CD1c-positive myeloid dendritic cell (primary cell): ENCODE measurements at regions not wholly inside any gene's neighbourhood (a gene's known extent, or its start where the extent isn't known, plus 50 kb on each side); places are given as distances from the start of the nearest gene placed in this dataset.

Experiments used
- DNase-seq: peaks from one replicate; pipeline ENCODE4 v3.0.0-alpha.2; 2016; ENCODE audit errors: extremely low spot score

DNA sequence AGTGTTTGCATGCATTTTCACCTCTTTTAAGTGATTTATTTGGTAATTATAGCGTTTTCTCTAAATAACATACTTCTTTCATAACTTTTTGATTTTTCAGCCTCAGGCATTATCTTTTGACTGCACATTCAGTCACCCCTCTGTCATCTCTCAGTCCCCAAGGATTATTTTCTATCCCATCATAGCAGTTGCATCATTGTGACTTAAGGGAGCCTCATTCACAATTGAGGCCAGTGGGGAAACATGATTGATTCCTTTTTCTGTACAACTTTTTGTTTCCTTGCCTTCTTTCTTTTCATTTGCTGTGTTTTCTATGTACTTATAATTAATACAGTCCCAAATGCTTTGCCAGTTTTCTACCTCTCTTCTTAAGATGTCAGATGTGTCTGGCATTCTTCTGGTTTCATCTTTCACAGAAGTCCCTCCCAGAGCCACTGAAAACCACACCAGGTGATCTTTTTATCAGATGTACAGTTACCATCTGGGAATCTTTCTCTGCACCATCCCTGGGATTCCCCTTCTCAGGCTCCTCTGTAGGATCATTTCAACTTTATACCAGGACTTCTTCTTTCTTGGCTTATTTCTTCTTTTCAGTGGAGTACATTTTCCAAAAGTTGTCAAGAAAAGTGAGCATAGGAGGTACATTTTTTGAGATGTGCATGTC is 151.4 kb downstream of the RAP2B start:
- DNase-seq = peak; percentile 20

DNA sequence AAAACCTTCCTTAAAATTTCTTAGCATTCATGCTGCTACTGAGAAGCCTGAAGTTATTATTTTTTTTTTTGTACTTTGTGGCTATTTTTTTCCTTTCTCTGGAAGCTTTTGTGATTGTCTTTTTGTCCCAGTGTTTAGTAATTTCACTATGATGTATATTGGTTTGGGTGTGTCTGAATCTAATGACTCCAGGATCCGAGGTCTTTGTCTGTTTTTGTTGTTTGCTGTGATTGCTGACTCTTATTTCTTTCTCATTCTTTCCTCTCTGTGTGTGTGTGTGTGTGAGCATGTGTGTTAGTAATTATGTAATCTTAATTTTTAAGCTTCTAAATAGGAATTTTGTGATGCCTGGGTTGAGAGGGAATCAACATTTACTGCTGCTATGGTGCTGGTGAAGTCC is 152.0 kb downstream of the RAP2B start:
- no peak for DNase-seq

DNA sequence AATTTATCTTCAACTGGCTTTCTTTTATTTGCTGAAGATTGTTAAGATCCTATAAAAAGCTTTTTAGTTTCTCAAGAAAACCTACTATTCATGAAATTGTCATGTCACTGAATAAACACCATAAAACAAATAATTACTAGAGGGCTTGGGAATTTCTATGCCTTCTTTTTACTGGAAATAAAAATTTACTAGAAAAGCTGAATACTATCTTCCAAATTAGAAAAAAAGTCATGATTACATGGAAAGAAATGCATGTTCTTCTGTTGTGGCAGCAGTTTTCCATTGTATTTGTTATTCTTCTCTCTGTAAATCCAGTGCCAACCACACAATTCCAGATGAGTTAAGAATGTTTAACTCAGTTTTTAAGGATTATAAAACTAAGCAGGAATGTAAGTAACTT is 153.8 kb downstream of the RAP2B start:
- DNase-seq = no peak

DNA sequence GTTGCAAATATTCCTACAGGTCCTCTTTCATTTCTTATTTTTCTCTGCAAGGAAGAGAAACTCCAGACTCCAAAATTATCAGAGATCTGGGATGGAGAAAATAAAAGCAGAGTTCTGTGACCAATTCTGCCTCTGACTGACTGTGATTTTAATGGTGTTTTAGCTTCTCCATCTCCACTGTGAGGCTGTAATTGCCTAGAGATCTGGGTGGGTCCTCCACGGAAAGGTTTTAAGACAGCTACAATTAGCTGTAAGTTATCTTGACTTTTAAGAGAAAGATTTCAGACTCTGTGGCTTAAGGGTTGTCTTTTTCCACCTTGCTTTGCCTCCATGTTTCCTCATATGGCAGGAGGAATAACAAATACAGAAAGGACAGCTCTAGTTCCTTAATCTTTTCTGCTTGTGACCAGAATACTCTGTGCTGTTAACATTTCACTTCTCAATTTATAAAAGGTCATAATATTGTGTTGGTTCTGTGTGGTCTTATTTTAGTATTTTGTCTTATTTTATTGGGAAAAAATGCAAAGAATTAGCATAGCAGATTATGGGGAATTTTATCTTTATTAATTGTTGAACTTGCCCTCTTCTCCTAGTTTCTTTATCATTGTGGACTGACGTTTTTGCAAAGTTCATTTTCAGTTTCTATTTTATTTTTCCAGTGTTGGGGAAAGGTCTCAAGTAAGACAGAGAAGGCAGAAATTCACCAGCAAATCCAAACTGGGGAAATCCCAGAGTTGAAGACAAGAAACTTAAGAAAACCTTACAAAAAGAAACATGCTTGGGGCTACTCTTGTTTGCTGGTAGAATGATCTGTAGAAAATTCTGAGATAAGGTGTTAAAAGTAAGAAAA is 157.9 kb downstream of the RAP2B start:
- DNase-seq = peak; percentile 17

DNA sequence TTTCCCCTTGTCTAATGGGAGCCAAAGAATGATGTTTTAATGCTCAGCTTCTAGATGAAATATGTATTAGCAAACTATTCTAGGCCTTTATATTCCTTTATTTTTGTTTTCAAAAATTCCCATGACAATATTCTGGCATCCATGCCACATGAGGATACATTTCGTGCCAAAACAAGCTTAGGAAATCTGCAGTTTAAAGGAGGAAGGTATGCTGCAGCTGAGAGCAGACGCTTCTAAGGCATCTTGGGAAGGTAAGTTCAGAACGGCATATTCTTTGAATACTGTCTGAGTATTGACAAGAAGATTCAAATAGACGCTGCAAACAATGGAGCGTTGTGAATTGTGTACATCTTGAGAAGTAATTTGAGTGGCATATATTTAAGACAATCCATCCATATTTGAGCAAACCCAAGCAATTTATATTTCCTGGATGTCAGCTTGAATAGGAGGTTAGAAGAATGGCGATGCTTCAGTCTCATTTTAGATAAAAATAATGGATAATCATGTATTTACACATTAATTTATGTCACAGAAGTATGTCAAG is 158.6 kb downstream of the RAP2B start:
- DNase-seq = no peak

DNA sequence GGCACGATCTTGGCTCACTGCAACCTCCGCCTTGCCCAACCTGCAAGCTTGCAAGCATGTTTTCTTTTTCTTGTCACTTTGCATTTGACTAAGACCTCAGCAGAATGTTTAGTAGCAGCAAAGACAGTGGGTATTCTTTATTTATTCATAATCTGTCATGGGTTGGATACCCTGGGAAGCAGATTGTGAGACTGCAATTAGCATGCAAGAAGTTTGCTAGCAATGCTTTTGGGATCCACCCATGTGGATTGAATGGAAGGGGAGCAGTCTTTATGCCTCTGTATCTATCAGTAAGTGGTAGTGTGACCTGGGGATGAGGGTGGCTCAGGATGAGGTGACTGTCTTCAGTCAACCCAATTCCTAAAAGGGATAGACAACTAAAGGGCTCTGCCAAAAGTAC is 166.7 kb downstream of the RAP2B start:
- no peak for DNase-seq

DNA sequence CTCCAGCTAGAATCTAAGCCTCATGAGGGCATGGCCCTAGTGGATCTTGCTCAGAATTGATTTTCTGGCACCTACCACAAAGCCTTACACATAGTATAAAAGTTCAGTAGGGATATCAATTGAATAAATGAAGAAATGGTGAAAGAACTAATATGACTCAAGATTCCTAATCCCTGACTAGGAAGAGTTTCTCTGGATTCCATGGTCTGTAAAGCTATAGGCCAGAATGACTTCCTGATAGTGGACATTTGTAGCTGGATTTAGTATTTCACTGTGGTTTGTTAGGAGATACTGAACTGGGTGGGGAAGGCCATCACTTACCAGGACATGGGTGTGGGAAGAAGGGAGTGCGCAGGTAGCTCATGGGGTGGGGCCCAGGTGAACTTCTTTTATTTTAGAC is 168.9 kb downstream of the RAP2B start:
- DNase-seq = no peak

DNA sequence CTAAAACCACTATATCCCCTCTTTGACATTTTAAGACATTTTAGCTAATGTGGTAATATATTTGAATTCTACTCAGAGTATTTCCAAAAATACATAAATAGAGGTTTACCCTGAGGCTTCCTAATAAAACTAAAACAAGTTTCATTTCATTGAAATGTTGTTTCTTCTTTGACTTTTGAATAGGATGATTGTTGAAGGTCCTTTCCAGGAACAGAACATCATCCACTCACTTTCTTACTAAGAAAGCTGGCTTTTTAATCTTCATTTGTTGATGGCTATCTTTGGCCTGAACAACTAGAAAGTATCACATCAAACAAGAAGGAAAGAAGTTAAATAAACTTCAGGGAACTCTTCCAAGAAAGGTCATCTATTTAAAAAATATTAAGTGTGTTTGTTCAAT is 169.7 kb downstream of the RAP2B start:
- no peak for DNase-seq

DNA sequence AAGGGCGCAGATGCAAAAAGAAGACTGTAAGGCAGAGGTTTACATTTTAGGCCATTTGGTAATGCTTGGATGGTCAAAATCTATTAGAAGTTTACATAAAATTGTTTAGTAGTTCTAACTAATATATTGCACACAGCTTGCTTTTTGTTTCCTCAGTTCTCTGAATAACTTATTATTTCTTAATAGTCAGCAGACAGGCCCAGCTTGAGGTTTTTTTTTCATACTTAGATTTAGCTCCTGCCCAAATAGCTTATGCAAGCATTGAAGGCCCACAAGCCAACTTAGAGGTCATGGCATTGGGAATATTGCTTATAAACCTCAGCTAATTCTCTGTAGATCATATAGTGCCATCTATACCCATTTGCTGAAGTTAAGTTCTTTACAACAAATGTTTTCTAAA is 172.5 kb downstream of the RAP2B start:
- no peak for DNase-seq

DNA sequence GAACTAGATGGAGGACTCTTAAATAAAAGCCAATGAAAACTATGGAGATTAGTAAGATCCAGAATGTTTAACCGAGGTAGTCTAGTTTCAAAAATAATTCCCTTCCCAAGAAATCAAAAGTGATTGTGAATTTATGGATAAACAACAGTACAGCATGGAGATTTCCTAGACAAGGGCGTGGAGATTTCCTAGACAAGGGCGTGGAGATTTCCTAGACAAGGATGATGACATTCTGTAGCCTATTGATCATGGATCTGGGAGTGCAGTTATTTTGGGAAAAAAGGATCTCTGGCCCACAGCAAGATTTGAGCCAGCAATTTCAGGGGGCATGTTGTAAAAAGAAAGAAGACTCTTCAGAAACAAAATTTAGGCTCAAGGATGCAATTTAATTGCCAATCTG is 175.3 kb downstream of the RAP2B start:
- no peak for DNase-seq

DNA sequence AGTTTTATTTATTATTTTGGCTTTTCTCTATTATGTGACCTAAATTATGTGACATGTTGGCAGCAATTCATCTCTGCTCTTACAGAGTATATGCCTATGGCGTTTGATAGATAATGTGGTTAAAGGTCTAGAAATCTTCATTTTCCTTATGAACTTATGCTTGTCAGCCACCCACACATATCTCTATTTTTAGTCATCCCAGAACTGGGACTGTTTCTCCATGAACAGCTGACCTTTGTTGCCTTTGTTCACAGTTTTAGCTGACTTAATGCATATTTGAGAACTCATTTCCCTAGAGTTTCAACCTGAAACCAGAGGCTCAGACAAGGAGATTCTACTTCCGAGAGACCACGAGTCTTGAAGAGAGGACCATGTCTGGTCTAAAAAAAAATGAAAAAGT is 176.5 kb downstream of the RAP2B start:
- DNase-seq = peak; percentile 15

DNA sequence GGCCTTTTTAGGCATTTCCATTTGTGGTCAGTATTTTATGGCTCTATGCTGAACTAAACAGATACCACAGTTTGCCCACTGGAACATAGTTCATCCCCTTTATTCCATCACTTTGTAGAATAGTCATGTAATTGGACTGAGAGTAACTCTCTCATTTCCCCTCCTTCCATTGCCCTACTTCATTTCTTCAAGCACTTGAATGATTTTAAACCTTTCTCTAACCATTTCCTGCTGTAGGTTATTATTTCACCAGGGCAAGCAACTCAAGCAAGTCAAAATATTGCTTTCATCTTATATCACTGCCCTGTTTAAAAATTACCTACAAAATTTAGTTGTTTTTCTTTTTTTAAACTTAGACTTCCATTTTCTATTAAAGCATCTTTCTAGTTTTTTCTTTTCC is 177.0 kb downstream of the RAP2B start:
- no peak for DNase-seq

DNA sequence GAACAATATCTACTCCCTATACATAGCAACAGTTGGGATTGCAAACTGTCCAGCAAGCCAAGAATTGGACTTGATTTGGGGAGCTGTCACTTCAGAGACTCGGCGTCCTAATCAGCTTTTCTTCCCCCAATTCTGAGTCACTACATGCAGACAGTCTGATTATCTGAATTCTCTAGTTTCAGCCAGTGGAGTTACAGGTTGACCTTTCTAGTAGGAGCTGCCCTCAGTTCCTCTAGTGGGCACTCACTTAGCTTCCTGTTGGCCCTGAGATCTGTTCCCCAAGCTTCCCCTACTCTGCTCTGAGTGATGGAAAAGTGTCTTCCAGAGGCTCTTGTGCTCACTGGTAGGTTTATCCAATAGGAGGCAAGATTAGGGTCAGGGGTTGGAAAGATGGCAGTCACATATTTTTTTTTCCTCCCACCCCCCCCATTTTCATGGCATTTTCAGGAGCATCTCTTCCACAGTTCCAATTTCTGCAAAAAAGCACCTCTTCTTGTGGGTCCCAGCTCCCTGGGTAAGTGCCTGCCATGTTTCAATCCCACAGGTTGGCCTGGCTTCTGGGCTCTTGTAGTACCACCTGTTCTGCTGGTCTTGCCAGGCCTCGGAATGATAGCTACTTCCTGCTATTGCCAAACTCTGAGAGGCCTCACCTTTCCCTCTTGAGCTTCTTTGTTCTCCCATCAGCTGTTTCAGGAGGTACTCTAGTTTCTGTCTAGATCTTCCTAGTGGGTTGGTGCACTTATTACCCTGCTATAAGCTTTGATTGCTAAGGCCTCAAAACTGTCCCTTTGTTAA is 182.2 kb downstream of the RAP2B start:
- DNase-seq = no peak

DNA sequence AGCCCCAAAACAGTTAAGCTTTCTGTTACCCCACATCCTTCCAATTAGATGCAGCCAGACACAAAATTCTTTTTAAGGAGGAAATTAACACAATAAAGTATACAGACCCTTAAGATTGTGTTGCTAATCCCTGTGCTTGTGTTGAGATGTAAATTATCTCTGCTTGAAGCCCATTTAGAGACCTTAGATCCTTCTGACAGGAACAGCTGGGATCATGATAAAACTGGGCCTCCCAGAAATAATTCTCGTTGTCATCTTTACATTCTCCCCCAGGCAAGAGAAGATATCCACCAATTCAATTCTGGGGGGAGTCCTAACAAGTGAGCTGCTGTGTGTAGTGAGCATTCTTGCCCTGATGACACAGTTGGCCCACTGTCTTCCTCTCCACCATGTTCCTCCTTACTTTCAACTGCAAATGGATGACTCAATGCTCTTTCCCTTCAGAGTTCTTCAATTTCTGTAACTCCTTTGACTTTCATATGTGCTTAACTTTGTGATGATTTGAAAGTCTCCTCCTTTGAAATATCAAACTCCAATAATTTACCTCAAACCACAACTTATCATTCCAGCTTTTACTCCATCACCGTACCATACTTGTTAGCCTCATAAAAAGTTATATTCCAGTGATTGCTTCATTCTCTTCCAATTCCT is 186.6 kb downstream of the RAP2B start:
- no peak for DNase-seq

DNA sequence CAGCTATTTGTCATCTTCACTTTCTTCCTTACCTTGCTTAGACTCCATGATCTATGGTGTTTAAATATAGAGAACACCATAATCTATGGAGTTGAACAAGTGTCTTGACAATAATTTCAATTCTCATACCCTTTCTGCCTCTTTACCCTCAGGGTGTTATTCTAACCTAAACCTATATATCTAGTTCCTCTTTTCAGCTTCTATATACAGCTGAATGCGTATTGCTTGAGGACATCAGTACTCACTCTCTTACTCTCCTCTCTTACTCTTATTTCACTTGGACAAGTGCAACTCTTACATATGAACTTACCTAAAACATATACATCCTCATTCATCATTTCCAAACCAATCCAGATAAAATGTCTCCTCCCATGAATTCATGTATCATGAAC is 187.1 kb downstream of the RAP2B start:
- no peak for DNase-seq

DNA sequence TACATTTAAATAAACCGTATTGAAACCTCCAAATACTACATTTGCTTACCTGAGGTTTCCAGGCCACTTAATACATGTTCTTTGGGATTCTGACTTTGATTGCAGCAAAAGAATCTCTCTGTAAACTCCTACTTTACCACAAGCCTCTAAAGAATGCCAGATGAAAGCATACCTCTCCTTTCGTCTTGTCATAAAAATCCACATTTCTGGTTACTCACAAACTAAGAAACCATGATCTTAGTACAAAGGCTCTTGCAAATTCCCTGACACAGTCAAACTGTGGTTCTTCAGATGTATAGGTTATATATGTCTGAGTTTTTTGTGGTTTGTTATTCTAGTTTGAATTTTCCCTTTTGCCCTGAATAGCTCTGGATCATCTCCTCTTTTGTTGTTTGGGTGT is 188.4 kb downstream of the RAP2B start:
- DNase-seq = no peak

DNA sequence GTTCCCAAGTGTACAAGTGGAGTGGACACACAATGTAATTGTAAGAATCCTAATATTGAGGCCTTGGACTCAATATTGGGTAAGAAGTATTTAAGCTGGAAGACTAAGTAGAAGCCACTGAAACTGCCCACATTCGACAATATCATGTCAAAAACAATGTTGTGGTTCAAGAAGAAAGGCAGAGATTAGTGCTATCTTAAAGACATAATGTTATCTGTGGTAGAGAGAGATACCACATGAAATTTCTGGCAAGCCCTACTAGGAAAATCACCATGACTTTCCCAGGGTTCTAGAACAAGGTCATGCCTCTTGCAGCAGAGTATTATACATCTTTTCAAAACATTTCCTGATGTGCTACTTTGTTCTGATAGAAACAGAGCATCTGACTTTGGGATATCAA is 192.6 kb downstream of the RAP2B start:
- no peak for DNase-seq

DNA sequence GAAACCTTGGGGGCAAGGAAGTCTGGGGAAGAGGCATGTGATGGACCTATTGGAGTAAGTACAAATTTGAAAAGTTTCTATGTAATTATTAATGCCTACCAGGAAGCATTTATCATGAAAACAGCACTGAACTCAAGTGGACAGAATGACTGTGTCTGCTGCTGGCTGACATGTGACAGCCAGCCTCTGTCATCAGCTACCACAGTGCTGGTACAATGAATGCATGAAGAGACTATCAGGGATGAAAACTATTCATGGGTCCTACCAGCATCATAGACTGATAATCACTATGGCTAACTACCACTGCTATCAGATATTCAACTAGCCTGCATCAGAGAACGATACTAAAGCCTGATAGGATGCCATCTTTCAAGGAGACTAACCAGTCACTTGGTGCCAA is 193.5 kb downstream of the RAP2B start:
- DNase-seq = no peak

DNA sequence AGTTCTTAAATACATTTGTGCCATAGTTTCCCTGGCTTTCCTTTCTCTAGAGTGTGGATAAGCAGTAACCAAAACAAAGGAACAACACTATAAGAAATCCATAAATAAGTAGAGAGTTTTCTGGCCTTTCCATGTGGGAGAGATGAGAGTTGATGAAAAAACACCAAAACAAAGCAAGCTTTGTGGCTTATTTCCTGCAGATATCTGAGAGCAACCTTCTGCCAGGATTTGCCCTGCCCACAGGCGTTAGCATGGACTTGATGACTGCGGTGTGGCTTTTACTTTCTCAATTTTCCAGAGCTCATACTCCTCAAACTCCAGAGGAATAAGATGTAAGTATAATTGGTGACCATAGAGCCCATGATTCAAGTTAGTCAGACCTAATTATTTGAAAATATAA is 194.9 kb downstream of the RAP2B start:
- DNase-seq = no peak

DNA sequence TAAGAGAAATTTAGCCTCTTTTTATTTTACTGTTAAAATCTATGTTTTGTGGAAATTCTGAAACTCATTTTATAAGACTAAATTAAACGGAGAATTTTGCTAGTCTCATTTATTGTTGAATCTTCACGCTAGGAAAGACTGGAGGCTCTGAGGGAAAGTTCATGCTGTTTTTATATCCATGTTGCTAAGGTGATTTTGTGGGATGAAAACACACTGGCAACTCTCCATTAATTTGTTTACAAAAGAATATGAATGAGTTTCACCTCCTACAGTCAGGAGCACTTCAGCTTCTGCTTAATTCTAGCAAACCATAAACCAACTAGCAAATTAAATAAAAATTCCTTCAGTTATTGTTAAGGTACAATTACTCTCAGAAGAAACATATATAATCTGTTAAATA is 195.4 kb downstream of the RAP2B start:
- no peak for DNase-seq

DNA sequence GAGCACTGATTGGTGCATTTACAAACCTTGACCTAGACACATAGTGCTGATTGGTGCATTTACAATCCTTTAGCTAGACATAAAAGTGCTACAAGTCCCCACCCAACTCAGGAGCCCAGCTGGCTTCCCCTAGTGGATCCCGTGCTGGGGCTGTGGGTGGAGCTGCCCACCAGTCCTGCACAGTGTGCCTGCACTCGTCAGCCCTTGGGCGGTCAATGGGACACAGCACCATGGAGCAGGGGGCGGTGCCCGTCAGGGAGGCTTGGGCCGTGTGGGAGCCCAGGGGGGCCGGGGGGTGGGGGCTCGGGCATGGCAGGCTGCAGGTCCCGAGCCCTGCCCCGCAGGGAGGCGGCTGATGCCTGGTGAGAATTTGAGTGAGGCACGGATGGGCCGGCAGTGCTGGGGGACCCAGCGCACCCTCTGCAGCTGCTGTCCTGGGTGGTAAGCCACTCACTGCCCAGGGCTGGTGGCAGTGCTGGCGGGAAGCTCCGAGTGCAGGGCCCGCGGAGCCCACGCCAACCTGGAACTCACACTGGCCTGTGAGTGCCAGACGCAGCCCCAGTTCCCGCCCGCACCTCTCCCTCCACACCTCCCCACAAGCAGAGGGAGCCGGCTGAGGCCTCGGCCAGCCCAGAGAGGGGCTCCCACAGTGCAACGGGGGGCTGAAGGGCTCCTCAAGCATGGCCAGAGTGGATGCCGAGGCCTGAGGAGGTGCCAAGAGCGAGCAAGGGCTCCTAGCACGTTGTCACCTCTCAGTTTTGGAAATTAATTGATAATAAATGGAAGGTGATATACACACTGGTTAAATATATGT is 207.7 kb downstream of the RAP2B start:
- no peak for DNase-seq
